Stimulated activated CD8-positive, alpha-beta memory T cell treated with anti-CD3 and anti-CD28 coated beads, Interleukin-12 subunit alpha, Interleukin-12 subunit beta, amount 100 ng/mL, for 1 hour (primary cell): ENCODE measurements at regions not wholly inside any gene's neighbourhood (a gene's known extent, or its start where the extent isn't known, plus 50 kb on each side); places are given as distances from the start of the nearest gene placed in this dataset.

ENCODE experiments used
- DNase-seq: peaks from one replicate; pipeline ENCODE4 v3.0.0-alpha.2; 2020; ENCODE audit warnings: low read depth

- no peak for DNase-seq
These were observed 323.9 kb downstream of the GALR1 start for GRCh38 chr18:77573571-77573970.

GRCh38 chr18:77590943-77591515, 341.4 kb downstream of the GALR1 start:
- DNase-seq = no peak

- DNase-seq = no peak
These were observed 348.1 kb downstream of the GALR1 start for GRCh38 chr18:77597726-77598125.

GRCh38 chr18:77600674-77601073, 351.0 kb downstream of the GALR1 start:
- DNase-seq = no peak

GRCh38 chr18:77601567-77601966, 351.9 kb downstream of the GALR1 start:
- DNase-seq = no peak

GRCh38 chr18:77607087-77607486, 357.4 kb downstream of the GALR1 start:
- DNase-seq = no peak

GRCh38 chr18:77608807-77609206, 359.2 kb downstream of the GALR1 start:
- DNase-seq = no peak

- no peak for DNase-seq
These were observed 368.0 kb downstream of the GALR1 start for GRCh38 chr18:77617694-77618093.

GRCh38 chr18:77619525-77619924, 369.9 kb downstream of the GALR1 start:
- no peak for DNase-seq

- no peak for DNase-seq
These were observed 372.5 kb downstream of the GALR1 start for GRCh38 chr18:77622009-77622692.

GRCh38 chr18:77632758-77633157, 383.1 kb downstream of the GALR1 start:
- no peak for DNase-seq

GRCh38 chr18:77634494-77634893, 384.8 kb downstream of the GALR1 start:
- DNase-seq = no peak

- DNase-seq = no peak
These were observed 385.8 kb downstream of the GALR1 start for GRCh38 chr18:77635451-77635850.

- no peak for DNase-seq
These were observed 386.2 kb downstream of the GALR1 start for GRCh38 chr18:77635858-77636257.

- DNase-seq = no peak
These were observed 395.7 kb downstream of the GALR1 start for GRCh38 chr18:77645170-77645872.

GRCh38 chr18:77647472-77647871, 397.8 kb downstream of the GALR1 start:
- DNase-seq = no peak

- DNase-seq = no peak
These were observed 398.8 kb downstream of the GALR1 start for GRCh38 chr18:77648411-77648810.

- DNase-seq = peak; percentile 7
These were observed 401.2 kb downstream of the GALR1 start for GRCh38 chr18:77650799-77651385.

- DNase-seq = no peak
These were observed 401.8 kb downstream of the GALR1 start for GRCh38 chr18:77651441-77651840.

GRCh38 chr18:77653792-77654191, 404.1 kb downstream of the GALR1 start:
- no peak for DNase-seq

GRCh38 chr18:77654302-77654701, 404.7 kb downstream of the GALR1 start:
- DNase-seq = no peak

- DNase-seq = no peak
These were observed 408.1 kb downstream of the GALR1 start for GRCh38 chr18:77657651-77658298.

- DNase-seq = no peak
These were observed 408.6 kb downstream of the GALR1 start for GRCh38 chr18:77658299-77658662.
